ENCODE measurements at regions not wholly inside any gene's neighbourhood (a gene's known extent, or its start where the extent isn't known, plus 50 kb on each side); places are given as distances from the start of the nearest gene placed in this dataset.
A peak's percentile ranks its signal among the peaks of the same experiment; 100 is the strongest.

GRCh38 chr15:92747047-92747446 is 91.5 kb upstream of the FAM174B start:
- peaks cover 7% of the 10 kb centered on the region for H3K27me3 Mint-ChIP-seq (ENCODE audit: insufficient read depth, low read depth, poor library complexity)
- Histone ChIP-seq H3K79me2 (replicated peaks; ENCODE audit: insufficient read depth) (no peaks in the 10 kb centered on the region), H3K9me2 (ENCODE audit: insufficient read depth) (no peaks in the 10 kb centered on the region), H3K4me2 (no peak overlapping the region), H3K4me1 (ENCODE audit: insufficient read depth) (peaks cover 14% of the 10 kb centered on the region), H3K4me3 (no peak overlapping the region), H3K27ac (ENCODE audit: low read depth) (no peak overlapping the region), H3F3A (replicated peaks; ENCODE audit: low read depth) (peaks cover 3% of the 10 kb centered on the region), H2AFZ (peak overlapping the region; percentile 86), H3K27me3 (ENCODE audit: insufficient read depth) (no peaks in the 10 kb centered on the region), H3K36me3 (ENCODE audit: insufficient read depth) (no peaks in the 10 kb centered on the region), H4K20me1 (replicated peaks; ENCODE audit: insufficient read depth) (no peaks in the 10 kb centered on the region)
- TF ChIP-seq NANOG (IDR thresholded peaks at IDR 0.05; ENCODE audit: borderline replicate concordance) (no peak), REST (IDR thresholded peaks at IDR 0.05; ENCODE audit: unreplicated experiment) (no peak), EZH2 (IDR thresholded peaks at IDR 0.05; ENCODE audit: low read depth, unreplicated experiment) (no peak), EZH2phosphoT487 (IDR thresholded peaks at IDR 0.05; ENCODE audit: unreplicated experiment) (no peak), CTCF (conservative IDR thresholded peaks at IDR 0.05; ENCODE audit: low read depth in 2 of 2) (peak; percentile 19 to 54; a peak in 2 of 4 replicates), ZNF114 (CRISPR knock-in tag; IDR thresholded peaks at IDR 0.05) (no peak)
- no peaks in the 10 kb centered on the region; the same call in 2 of the 3 replicates for H3K36me3 Mint-ChIP-seq (ENCODE audit: low read depth)
- no peak overlapping the region for H3K27ac Mint-ChIP-seq
- H3K4me1 Mint-ChIP-seq, result peaks cover 22% of the 10 kb centered on the region
- H3K4me3 Mint-ChIP-seq, result no peak overlapping the region
- no peaks in the 10 kb centered on the region; the same call in 2 of the 3 replicates for H3K9me3 Mint-ChIP-seq
- no peak for ATAC-seq
- peak; percentile 54 for DNase-seq (ENCODE audit: low spot score)

GRCh38 chr15:92749216-92749615 is 93.6 kb upstream of the FAM174B start:
- Histone ChIP-seq H3K9me2 (ENCODE audit: insufficient read depth) (peaks cover 5% of the 10 kb centered on the region; the same call in 1 of the 2 replicates), H3K4me1 (ENCODE audit: insufficient read depth) (no peaks in the 10 kb centered on the region), H3K27me3 (ENCODE audit: insufficient read depth) (no peaks in the 10 kb centered on the region), H3K4me3 (no peak overlapping the region), H4K20me1 (replicated peaks; ENCODE audit: insufficient read depth) (no peaks in the 10 kb centered on the region), H3K4me2 (no peak overlapping the region), H3K79me2 (replicated peaks; ENCODE audit: insufficient read depth) (no peaks in the 10 kb centered on the region), H2AFZ (peak overlapping the region; percentile 66; the same call in 1 of the 2 replicates), H3F3A (replicated peaks; ENCODE audit: low read depth) (no peaks in the 10 kb centered on the region), H3K36me3 (ENCODE audit: insufficient read depth) (no peaks in the 10 kb centered on the region), H3K27ac (ENCODE audit: low read depth) (no peak overlapping the region)
- ATAC-seq (no peak), DNase-seq (ENCODE audit: low spot score) (no peak)
- Mint-ChIP-seq H3K9me3 (no peaks in the 10 kb centered on the region; the same call in 2 of the 3 replicates), H3K27ac (no peak overlapping the region), H3K27me3 (ENCODE audit: insufficient read depth, low read depth, poor library complexity) (peaks cover 8% of the 10 kb centered on the region), H3K36me3 (ENCODE audit: low read depth) (no peaks in the 10 kb centered on the region; the same call in 2 of the 3 replicates), H3K4me3 (no peak overlapping the region), H3K4me1 (peaks cover 10% of the 10 kb centered on the region)
- no peak for TF ChIP-seq CTCF (conservative IDR thresholded peaks at IDR 0.05; ENCODE audit: low read depth in 2 of 2)
- no peak for TF ChIP-seq STAT1 (IDR thresholded peaks at IDR 0.05; ENCODE audit: unreplicated experiment)
- no peak for TF ChIP-seq REST (IDR thresholded peaks at IDR 0.05; ENCODE audit: unreplicated experiment)
- TF ChIP-seq ZNF331 (CRISPR knock-in tag; IDR thresholded peaks at IDR 0.05; ENCODE audit: low read depth), result no peak
- TF ChIP-seq ZNF114 (CRISPR knock-in tag; IDR thresholded peaks at IDR 0.05), result no peak
- TF ChIP-seq EZH2phosphoT487 (IDR thresholded peaks at IDR 0.05; ENCODE audit: unreplicated experiment), result no peak
- no peak for TF ChIP-seq ETS1 (IDR thresholded peaks at IDR 0.05)
- TF ChIP-seq CREB1 (CRISPR knock-in tag; IDR thresholded peaks at IDR 0.05; ENCODE audit: low read depth), result no peak
- TF ChIP-seq NANOG (IDR thresholded peaks at IDR 0.05; ENCODE audit: borderline replicate concordance), result no peak
- no peak for TF ChIP-seq POLR2AphosphoS5 (IDR thresholded peaks at IDR 0.05; ENCODE audit: low read depth)
- TF ChIP-seq EZH2 (IDR thresholded peaks at IDR 0.05; ENCODE audit: low read depth, unreplicated experiment), result no peak

Measured in GM23338 (cell line).